GM18519 (cell line): ENCODE measurements at regions not wholly inside any gene's neighbourhood (a gene's known extent, or its start where the extent isn't known, plus 50 kb on each side); places are given as distances from the start of the nearest gene placed in this dataset.
"Not testable (repeated sequence)": the region's sequence is repeated elsewhere in the genome, so short reads cannot be mapped to it uniquely, and the experiment has no call there.

Experiments
- ATAC-seq: cut with Tn5 transposase; IDR thresholded peaks from one replicate; pipeline ENCODE4 v1.9.1; 2021; ENCODE audit warnings: mild to moderate bottlenecking, moderate library complexity; ENCODE audit not compliant: unreplicated experiment, low FRiP score

- ATAC-seq, result no peak
Observed at GRCh38 chr4:158122501-158122900, 50.3 kb downstream of the GASK1B start.

GRCh38 chr4:158121161-158121579, 51.7 kb downstream of the GASK1B start:
- ATAC-seq, result no peak

- not testable (repeated sequence) for ATAC-seq
Observed at GRCh38 chr4:158120645-158121151, 52.1 kb downstream of the GASK1B start.

- no peak for ATAC-seq
Observed at GRCh38 chr4:158112611-158113010, 60.2 kb downstream of the GASK1B start.

- no peak for ATAC-seq
Observed at GRCh38 chr4:158111241-158111640, 61.6 kb downstream of the GASK1B start.

- no peak for ATAC-seq
Observed at GRCh38 chr4:158102904-158103303, 69.9 kb downstream of the GASK1B start.

- no peak for ATAC-seq
Observed at GRCh38 chr4:158099686-158100085, 73.1 kb downstream of the GASK1B start.

GRCh38 chr4:158098802-158099201, 74.0 kb downstream of the GASK1B start:
- no peak for ATAC-seq

- ATAC-seq, result no peak
Observed at GRCh38 chr4:158094413-158095134, 78.3 kb downstream of the GASK1B start.

- ATAC-seq, result no peak
Observed at GRCh38 chr4:158090323-158090722, 82.5 kb downstream of the GASK1B start.

GRCh38 chr4:158089897-158090296, 82.9 kb downstream of the GASK1B start:
- not testable (repeated sequence) for ATAC-seq

GRCh38 chr4:158080354-158080753, 92.5 kb downstream of the GASK1B start:
- no peak for ATAC-seq

- no peak for ATAC-seq
Observed at GRCh38 chr4:158079661-158080060, 93.2 kb downstream of the GASK1B start.

- no peak for ATAC-seq
Observed at GRCh38 chr4:158077835-158078234, 95.0 kb downstream of the GASK1B start.

- no peak for ATAC-seq
Observed at GRCh38 chr4:158074851-158075250, 98.0 kb downstream of the GASK1B start.

GRCh38 chr4:158071931-158072330, 100.9 kb downstream of the GASK1B start:
- ATAC-seq, result no peak

GRCh38 chr4:158068068-158068467, 104.8 kb downstream of the GASK1B start:
- ATAC-seq, result no peak

- no peak for ATAC-seq
Observed at GRCh38 chr4:158067646-158068045, 105.2 kb downstream of the GASK1B start.

GRCh38 chr4:158065603-158066002, 107.2 kb downstream of the GASK1B start:
- no peak for ATAC-seq

- ATAC-seq, result no peak
Observed at GRCh38 chr4:158065176-158065575, 107.6 kb downstream of the GASK1B start.

- ATAC-seq, result no peak
Observed at GRCh38 chr4:158056689-158057245, 116.1 kb downstream of the GASK1B start.

- ATAC-seq, result no peak
Observed at GRCh38 chr4:158055668-158056067, 117.2 kb downstream of the GASK1B start.
